Upper lobe of left lung (tissue), 4 donors: ENCODE measurements at regions not wholly inside any gene's neighbourhood (a gene's known extent, or its start where the extent isn't known, plus 50 kb on each side); places are given as distances from the start of the nearest gene placed in this dataset.

ENCODE experiments used
- EP300 ChIP-seq, 4 donors: sonication (generic); formaldehyde crosslinking; IDR thresholded peaks; one replicate each; pipeline ENCODE4 v1.5.1; 2017; ENCODE audit warnings: antibody characterized with exemption in 4 of 4, control low read depth in 2 of 4
- POLR2AphosphoS5 ChIP-seq, 2 donors: sonication (generic); formaldehyde crosslinking; IDR thresholded peaks; one replicate each; pipeline ENCODE4 v1.5.1; 2017; ENCODE audit warnings: antibody characterized with exemption in 2 of 2
- TF ChIP-seq, protein P1 (sequence below), 6 experiments: fragments of 450-650 bp in 4 of 6; fragments of 200-600 bp in 2 of 6; sonication (generic) in 2 of 6; IDR thresholded peaks; one replicate each; pipeline ENCODE4 v1.5.1; 2016 to 2019; ENCODE audit warnings: antibody characterized with exemption in 6 of 6

DNA sequence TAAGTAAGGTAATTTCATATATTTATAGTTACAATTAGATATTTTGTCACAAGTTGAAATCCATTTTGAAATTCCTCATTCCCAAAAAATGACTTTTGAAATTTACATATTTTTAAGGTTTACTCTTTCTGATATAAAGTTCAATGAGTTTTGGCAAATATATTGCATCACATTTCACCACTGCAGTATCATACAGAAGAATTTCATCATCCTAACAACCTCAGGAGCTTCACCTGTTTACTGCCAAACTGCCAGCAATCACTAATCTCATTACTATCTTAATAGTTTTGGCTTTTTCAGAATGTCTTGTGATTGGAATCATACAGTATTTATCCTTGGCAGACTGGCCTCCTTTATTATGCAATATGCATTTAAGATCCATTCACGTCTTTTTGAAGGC lies 1578.9 kb downstream of the REEP3 start:
- TF ChIP-seq EP300 (IDR thresholded peaks at IDR 0.05), result no peak
- TF ChIP-seq, protein P1, sequence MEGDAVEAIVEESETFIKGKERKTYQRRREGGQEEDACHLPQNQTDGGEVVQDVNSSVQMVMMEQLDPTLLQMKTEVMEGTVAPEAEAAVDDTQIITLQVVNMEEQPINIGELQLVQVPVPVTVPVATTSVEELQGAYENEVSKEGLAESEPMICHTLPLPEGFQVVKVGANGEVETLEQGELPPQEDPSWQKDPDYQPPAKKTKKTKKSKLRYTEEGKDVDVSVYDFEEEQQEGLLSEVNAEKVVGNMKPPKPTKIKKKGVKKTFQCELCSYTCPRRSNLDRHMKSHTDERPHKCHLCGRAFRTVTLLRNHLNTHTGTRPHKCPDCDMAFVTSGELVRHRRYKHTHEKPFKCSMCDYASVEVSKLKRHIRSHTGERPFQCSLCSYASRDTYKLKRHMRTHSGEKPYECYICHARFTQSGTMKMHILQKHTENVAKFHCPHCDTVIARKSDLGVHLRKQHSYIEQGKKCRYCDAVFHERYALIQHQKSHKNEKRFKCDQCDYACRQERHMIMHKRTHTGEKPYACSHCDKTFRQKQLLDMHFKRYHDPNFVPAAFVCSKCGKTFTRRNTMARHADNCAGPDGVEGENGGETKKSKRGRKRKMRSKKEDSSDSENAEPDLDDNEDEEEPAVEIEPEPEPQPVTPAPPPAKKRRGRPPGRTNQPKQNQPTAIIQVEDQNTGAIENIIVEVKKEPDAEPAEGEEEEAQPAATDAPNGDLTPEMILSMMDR (IDR thresholded peaks at IDR 0.05), result no peak
- TF ChIP-seq POLR2AphosphoS5 (IDR thresholded peaks at IDR 0.05), result no peak
